Gastrocnemius medialis (tissue), 4 donors: ENCODE measurements at regions not wholly inside any gene's neighbourhood (a gene's known extent, or its start where the extent isn't known, plus 50 kb on each side); places are given as distances from the start of the nearest gene placed in this dataset.

Experiments used
- ATAC-seq, 2 donors: fragments of 150-250 bp; one replicate each; pipeline ENCODE4 v1.9.1; 2016
- DNase-seq, 2 donors: peaks; one replicate each; pipeline ENCODE4 v3.0.0-alpha.2; 2019
- H3K27ac ChIP-seq, 4 donors: fragments of 200-600 bp; sonication (generic); 1 replicate in 1 of 4; 2 replicates in 3 of 4; pipeline ENCODE4 v1.5.1; 2016 to 2018; ENCODE audit warnings: mild to moderate bottlenecking in 2 of 4, moderate library complexity in 1 of 4
- H3K27me3 ChIP-seq, 3 donors: fragments of 200-600 bp; sonication (generic) in 2 of 3; 1 replicate in 1 of 3; 2 replicates in 2 of 3; pipeline versions ENCODE4 v1.5.1 to v1.6.0; 2016 to 2019; ENCODE audit warnings: mild to moderate bottlenecking in 1 of 3, moderate library complexity in 1 of 3
- H3K36me3 ChIP-seq, 2 donors: fragments of 200-600 bp; sonication (generic) in 1 of 2; one replicate each; pipeline ENCODE4 v1.5.1; 2017 to 2018
- H3K4me1 ChIP-seq, 2 donors: fragments of 200-600 bp; sonication (generic) in 1 of 2; one replicate each; pipeline ENCODE4 v1.5.1; 2016 to 2017; ENCODE audit warnings: mild to moderate bottlenecking in 2 of 2
- H3K4me3 ChIP-seq, 4 donors: fragments of 200-600 bp; sonication (generic) in 3 of 4; 1 replicate in 1 of 4; 2 replicates in 3 of 4; pipeline ENCODE4 v1.5.1; 2016 to 2019; ENCODE audit warnings: mild to moderate bottlenecking in 2 of 4
- H3K9me3 ChIP-seq, 3 donors: fragments of 200-600 bp; sonication (generic) in 2 of 3; 1 replicate in 1 of 3; 2 replicates in 2 of 3; pipeline ENCODE4 v1.5.1; 2016 to 2019
- CTCF ChIP-seq, 5 experiments: fragments of 450-650 bp in 3 of 5; fragments of 200-600 bp in 2 of 5; sonication (generic) in 2 of 5; IDR thresholded peaks in 4 of 5; conservative IDR thresholded peaks in 1 of 5; 1 replicate in 4 of 5; 2 replicates in 1 of 5; pipeline ENCODE4 v1.5.1; 2016 to 2019; ENCODE audit warnings: antibody characterized with exemption in 5 of 5, mild to moderate bottlenecking in 3 of 5, moderate library complexity in 3 of 5
- POLR2A ChIP-seq, 2 donors: fragments of 450-650 bp; IDR thresholded peaks; one replicate each; pipeline ENCODE4 v1.6.1; 2017; ENCODE audit warnings: antibody characterized with exemption in 2 of 2, mild to moderate bottlenecking in 2 of 2, moderate library complexity in 2 of 2
- in situ Hi-C, 4 donors: fragments of 200-750 bp; cut with MboI; loops; one replicate each; pipeline versions ENCODE4 v1.15.0 to v1.8.0; 2017; ENCODE audit warnings: low sequenced_read_pairs in 4 of 4
- intact Hi-C: fragments of 100-400 bp; cut with DNase I; formaldehyde crosslinking; loops from one replicate; pipeline ENCODE4 v1.15.1; 2023; ENCODE audit warnings: low total_unique reads

- Histone ChIP-seq H3K4me1 (peaks cover 7 to 26% of the 10 kb centered on the region in 2 donors), H3K27me3 (no peaks in the 10 kb centered on the region), H3K4me3 (no peak overlapping the region), H3K36me3 (no peaks in the 10 kb centered on the region), H3K9me3 (peaks cover 0 to 4% (median 0%) of the 10 kb centered on the region in 3 donors), H3K27ac (no peak overlapping the region)
- no peak for TF ChIP-seq CTCF (IDR thresholded peaks at IDR 0.05 in 4 of 5, conservative IDR thresholded peaks at IDR 0.05 in 1 of 5)
- TF ChIP-seq POLR2A (IDR thresholded peaks at IDR 0.05), result no peak
- in situ Hi-C loops (no loop called here), intact Hi-C loops (no loop called here)
- no peak for DNase-seq
- no peak for ATAC-seq
These were observed 253.6 kb downstream of the UACA start for GRCh38 chr15:70509731-70510143.

- Histone ChIP-seq H3K4me3 (no peak overlapping the region), H3K27me3 (no peaks in the 10 kb centered on the region), H3K4me1 (peaks cover 7 to 29% of the 10 kb centered on the region in 2 donors), H3K9me3 (peaks cover 0 to 4% (median 0%) of the 10 kb centered on the region in 3 donors), H3K27ac (peak overlapping the region in 2 of 4 donors; percentile 19 to 56), H3K36me3 (no peaks in the 10 kb centered on the region)
- TF ChIP-seq POLR2A (IDR thresholded peaks at IDR 0.05), result no peak
- no peak for TF ChIP-seq CTCF (IDR thresholded peaks at IDR 0.05 in 4 of 5, conservative IDR thresholded peaks at IDR 0.05 in 1 of 5)
- DNase-seq (no peak), ATAC-seq (no peak)
- in situ Hi-C loops, result no loop called here
- intact Hi-C loops, result no loop called here
These were observed 254.1 kb downstream of the UACA start for GRCh38 chr15:70509282-70509662.

- peaks cover 7 to 29% of the 10 kb centered on the region in 2 donors for H3K4me1 ChIP-seq
- H3K4me3 ChIP-seq, result no peak overlapping the region
- H3K9me3 ChIP-seq, result peaks cover 0 to 4% (median 0%) of the 10 kb centered on the region in 3 donors
- TF ChIP-seq POLR2A (IDR thresholded peaks at IDR 0.05), result no peak
- no peak for TF ChIP-seq CTCF (IDR thresholded peaks at IDR 0.05 in 4 of 5, conservative IDR thresholded peaks at IDR 0.05 in 1 of 5)
- DNase-seq, result peak; percentile 30 to 37
- in situ Hi-C loops (no loop called here), intact Hi-C loops (no loop called here)
- no peaks in the 10 kb centered on the region for H3K27me3 ChIP-seq
- no peaks in the 10 kb centered on the region for H3K36me3 ChIP-seq
- H3K27ac ChIP-seq, result peak overlapping the region in 2 of 4 donors; percentile 19 to 56
- ATAC-seq, result peak; percentile 84 to 88
These were observed 254.6 kb downstream of the UACA start for GRCh38 chr15:70508561-70509281.

- H3K36me3 ChIP-seq, result no peaks in the 10 kb centered on the region
- no peak overlapping the region for H3K4me3 ChIP-seq
- DNase-seq (no peak), ATAC-seq (no peak)
- no peak overlapping the region for H3K27ac ChIP-seq
- in situ Hi-C loops (no loop called here), intact Hi-C loops (no loop called here)
- TF ChIP-seq POLR2A (IDR thresholded peaks at IDR 0.05) (no peak), CTCF (IDR thresholded peaks at IDR 0.05 in 4 of 5, conservative IDR thresholded peaks at IDR 0.05 in 1 of 5) (no peak)
- H3K27me3 ChIP-seq, result no peaks in the 10 kb centered on the region
- H3K4me1 ChIP-seq, result peaks cover 7 to 35% of the 10 kb centered on the region in 2 donors
- H3K9me3 ChIP-seq, result peaks cover 0 to 4% (median 0%) of the 10 kb centered on the region in 3 donors
These were observed 255.5 kb downstream of the UACA start for GRCh38 chr15:70507772-70508371.
